HG03521 (cell line): ENCODE measurements at regions not wholly inside any gene's neighbourhood (a gene's known extent, or its start where the extent isn't known, plus 50 kb on each side); places are given as distances from the start of the nearest gene placed in this dataset.
"Not testable (repeated sequence)": the region's sequence is repeated elsewhere in the genome, so short reads cannot be mapped to it uniquely, and the experiment has no call there.

Source experiments
- ATAC-seq: cut with Tn5 transposase; IDR thresholded peaks from one replicate; pipeline ENCODE4 v1.9.1; 2021; ENCODE audit warnings: mild to moderate bottlenecking, moderate library complexity; ENCODE audit not compliant: unreplicated experiment

GRCh38 chr7:67463983-67464382, 467.4 kb downstream of the TYW1 start:
- no peak for ATAC-seq

- no peak for ATAC-seq
These were observed 469.5 kb downstream of the TYW1 start for GRCh38 chr7:67466109-67466508.

- ATAC-seq: no peak
These were observed 473.7 kb downstream of the TYW1 start for GRCh38 chr7:67470256-67470751.

- no peak for ATAC-seq
These were observed 478.7 kb downstream of the TYW1 start for GRCh38 chr7:67475293-67475692.

GRCh38 chr7:67478066-67478465, 481.4 kb downstream of the TYW1 start:
- ATAC-seq: no peak

DNA sequence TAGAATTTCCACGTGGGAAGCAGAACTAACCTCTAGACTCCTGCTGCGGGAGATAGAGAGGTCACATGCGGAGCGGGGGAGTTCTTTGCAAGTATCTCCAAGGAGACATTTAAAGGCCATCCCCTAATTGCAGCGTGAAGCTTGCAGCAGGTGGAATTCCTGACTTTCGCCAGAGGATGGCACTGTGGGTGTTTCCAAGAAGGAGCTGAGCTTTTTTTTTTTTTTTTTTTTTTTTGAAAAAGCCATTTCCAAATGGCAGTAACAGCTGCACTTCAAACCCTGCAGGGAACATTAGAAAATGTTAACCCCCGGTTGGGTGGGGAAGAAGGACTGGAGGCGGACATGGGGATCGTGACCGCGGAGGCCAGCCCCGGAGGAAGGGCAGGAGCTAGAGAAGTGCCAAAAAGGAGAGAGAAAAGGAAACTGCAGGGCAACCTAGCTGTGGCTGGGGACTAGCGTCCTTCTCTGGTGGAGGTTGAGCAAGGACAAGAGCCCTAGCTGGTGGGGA, 487.7 kb downstream of the TYW1 start:
- no peak for ATAC-seq

GRCh38 chr7:67486401-67486800, 489.8 kb downstream of the TYW1 start:
- no peak for ATAC-seq

- no peak for ATAC-seq
These were observed 490.7 kb downstream of the TYW1 start for GRCh38 chr7:67487316-67487715.

DNA sequence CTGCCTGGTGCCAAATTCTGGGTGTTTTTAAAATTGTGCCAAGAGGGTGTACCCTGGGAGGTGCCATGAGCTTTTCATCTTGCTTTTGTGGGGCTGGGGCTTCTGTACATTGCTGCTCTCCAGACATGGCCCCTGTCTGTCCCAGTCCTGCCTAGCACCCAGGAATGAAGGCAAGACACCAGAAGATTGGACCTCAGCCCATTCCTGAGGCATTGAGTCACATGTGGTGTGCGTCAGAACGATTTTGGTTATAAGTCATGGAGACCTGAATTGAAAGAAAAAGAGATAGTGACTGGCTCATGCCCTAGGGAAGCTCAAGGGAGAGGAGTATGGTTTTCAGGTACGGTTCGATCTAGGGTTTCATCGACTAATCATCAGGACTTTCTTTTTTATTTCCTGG, 493.2 kb downstream of the TYW1 start:
- no peak for ATAC-seq

GRCh38 chr7:67493366-67493765, 496.7 kb downstream of the TYW1 start:
- ATAC-seq: no peak

DNA sequence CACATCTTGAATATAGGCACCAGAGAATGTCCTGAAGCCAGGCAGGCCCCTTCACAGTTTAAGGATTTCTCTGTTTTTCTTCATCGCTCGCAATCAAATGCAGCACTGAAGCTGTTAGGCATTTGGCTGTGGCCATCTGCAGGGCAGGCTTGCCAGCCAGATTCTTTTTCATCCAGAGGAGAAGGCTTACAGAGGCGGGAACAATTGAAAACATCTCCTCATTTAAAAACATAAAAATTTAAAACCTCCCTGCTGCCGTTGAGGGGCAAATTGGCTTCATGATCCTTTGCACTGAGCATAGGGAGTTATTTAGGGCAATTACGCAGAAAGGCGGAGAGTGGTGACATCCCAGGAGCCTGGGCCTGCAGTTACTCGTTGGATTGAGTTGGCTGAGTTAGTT, 500.0 kb downstream of the TYW1 start:
- ATAC-seq: no peak

DNA sequence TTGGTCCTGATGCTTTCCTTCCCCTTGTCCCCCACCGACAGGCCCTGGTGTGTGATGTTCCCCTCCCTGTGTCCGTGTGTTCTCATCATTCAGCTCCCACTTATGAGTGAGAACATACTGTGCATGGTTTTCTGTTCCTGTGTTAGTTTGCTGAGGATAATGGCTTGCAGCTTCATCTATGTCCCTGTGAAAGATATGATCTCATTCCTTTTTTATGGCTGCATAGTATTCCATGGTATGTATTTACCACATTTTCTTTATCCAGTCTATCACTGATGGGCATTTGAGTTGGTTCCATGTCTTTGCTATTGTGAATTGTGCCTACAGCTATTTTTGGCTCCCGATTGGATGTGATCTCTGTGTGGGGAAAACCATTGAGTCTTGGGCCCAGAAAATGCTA, 501.3 kb downstream of the TYW1 start:
- ATAC-seq: not testable (repeated sequence)

- no peak for ATAC-seq
These were observed 506.3 kb downstream of the TYW1 start for GRCh38 chr7:67502929-67503328.

DNA sequence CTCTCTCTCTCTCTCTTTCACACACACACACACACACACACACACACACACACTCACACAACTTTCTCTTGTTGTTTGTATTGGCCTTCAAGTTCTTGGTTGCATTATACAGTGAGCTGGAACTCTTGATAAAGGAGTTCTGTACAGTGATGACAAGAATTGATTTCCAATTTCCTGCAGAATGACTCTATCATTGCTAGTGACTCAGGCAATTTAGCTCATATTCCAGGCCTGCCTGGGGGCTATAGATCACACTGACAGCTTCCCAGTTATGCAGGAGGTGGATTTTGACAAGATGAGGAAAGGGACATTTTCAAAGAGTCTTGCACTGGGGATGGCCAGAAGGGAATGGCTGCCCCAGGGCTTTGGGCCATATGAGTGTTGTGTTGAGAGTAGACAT, 508.8 kb downstream of the TYW1 start:
- no peak for ATAC-seq

DNA sequence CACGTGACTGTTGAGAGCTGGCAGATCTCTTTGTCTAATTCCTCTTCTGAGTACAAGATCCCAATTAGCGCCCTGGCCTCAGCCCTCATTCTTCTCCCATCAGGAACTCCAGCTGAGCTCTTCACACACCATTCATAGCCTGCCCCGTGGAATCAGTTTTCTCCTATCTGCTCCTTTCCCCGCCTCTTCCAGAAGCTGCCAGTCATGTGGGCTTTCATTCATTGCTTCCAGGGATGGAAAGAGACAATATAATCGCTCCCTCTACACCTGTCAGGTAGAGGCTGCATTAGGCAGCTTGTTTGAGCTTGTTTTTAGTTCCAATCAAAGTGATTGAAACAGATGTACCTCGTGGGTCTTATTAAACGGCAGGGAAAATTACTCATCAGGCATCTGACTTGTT, 515.8 kb downstream of the TYW1 start:
- no peak for ATAC-seq

DNA sequence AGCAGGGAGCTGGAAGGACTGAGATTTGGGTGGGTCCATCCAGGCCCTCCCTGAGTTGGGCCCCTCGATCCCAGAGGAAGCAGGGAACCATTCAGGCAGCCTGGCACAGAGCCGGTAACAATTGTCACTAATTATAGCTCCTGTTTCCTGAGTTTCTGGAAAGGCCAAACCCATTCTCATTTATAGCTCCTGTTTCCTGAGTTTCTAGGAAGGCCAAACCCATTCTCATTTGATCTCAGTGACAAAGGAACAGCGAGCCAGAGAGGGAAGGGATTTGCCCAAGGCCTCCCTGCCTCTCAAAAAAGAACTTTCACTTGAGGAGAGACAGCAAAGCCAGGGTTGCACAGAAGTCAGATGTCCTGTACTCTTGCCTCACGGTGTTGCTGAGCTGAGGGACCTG, 521.9 kb downstream of the TYW1 start:
- ATAC-seq: no peak

GRCh38 chr7:67519171-67519570, 522.5 kb downstream of the TYW1 start:
- ATAC-seq: no peak

- no peak for ATAC-seq
These were observed 525.9 kb downstream of the TYW1 start for GRCh38 chr7:67522504-67522903.

DNA sequence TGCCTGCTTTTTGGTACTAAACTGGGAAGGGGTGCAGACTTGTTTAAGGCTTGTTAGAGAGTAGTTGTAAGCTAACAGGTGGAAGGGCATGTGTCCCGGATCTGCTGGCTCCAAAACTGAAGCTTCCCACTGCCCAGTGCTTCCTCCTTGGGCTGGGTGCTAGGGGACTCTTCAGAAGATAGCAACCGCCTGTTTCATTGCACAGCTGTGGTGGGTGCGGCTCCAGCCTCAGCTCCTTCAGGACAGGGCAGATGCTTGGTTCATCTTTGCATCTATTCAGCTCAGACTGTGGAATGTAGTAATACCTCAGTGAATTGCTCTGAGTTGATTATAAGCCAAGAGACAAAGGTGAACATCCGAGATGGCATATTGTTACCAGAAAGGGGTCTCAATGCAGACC, 527.1 kb downstream of the TYW1 start:
- ATAC-seq: no peak

DNA sequence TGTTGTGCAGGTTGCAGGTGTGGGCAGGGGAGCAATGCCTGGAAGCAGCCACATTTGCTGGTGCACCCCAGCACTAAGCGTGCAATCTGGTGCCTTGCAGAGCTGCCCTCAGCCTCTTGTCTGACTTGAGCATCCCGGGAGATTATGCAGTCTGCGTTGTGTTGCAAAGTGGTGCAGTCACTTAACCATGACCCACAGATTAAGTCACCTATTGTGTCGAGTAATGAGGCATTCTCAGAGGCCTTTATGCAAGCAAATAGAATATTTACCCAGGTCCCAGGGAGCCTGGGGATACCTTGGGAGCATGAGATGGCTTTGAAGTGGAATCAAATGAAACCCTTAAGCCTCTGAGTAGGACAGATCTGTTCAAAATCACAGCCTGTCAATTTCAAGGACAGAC, 529.0 kb downstream of the TYW1 start:
- no peak for ATAC-seq

DNA sequence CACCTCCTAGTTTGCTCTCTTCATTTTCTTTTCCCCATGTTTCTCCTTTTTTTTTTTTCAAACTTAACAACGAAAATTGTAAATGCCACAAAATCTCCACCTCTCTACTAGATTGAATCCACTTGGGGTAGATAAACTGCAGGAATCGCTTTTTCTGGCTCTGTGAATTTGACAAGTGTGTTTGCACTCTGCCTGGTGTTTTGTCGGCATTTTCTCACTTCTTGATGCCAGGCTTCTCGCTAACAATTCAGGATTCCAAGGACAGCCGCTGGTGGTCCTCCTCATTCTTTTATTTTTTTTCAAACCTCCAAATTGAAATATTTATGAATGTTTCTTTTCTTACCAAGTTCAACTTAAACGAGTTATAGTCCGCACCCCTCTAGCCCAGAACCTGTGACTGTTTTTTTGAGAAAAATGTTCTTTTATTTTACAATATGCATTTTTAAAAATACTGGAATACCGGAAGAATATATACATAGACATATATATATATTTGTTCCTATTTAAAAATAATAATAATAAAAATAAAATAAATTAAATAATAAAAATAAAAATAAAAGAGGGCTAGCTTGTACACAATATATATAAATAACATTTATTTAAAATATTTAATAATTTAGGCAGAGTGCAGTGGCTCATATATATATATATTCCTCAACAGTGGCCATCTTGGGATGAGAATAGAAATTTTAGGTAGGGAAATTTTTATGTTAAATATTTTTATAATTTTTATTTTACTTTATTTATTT, 538.8 kb downstream of the TYW1 start:
- ATAC-seq: no peak

GRCh38 chr7:67542916-67543315, 546.3 kb downstream of the TYW1 start:
- ATAC-seq: no peak
